B cell (primary cell): ENCODE measurements at regions not wholly inside any gene's neighbourhood (a gene's known extent, or its start where the extent isn't known, plus 50 kb on each side); places are given as distances from the start of the nearest gene placed in this dataset.

ENCODE experiments used
- ATAC-seq: fragments of 200-7000 bp; cut with Tn5 transposase; one replicate; pipeline ENCODE4 v1.10.0; 2021; ENCODE audit warnings: low read depth, mild to moderate bottlenecking, moderate number of reproducible peaks, moderate library complexity
- CTCF ChIA-PET: fragments of 350-600 bp; sonication (Branson Sonifier 250); formaldehyde crosslinking; loops from one replicate; lab custom pipeline; 2021; ENCODE audit warnings: antibody characterized with exemption, inconsistent platforms; lab: Charles Lee
- POLR2A ChIA-PET: fragments of 350-600 bp; sonication (Branson Sonifier 250); formaldehyde crosslinking; loops from one replicate; lab custom pipeline; 2021; ENCODE audit warnings: antibody characterized with exemption; lab: Charles Lee
- DNase-seq: peaks from one replicate; pipeline ENCODE4 v3.0.0; 2013
- H2AFZ ChIP-seq: 2 replicates; pipeline ENCODE4 v1.6.1; 2012; ENCODE audit warnings: mild to moderate bottlenecking, low read depth, low read length; ENCODE audit not compliant: insufficient read depth, poor library complexity, severe bottlenecking
- H3K27ac ChIP-seq, 2 donors: 1 replicate in 1 of 2; 2 replicates in 1 of 2; pipeline ENCODE4 v1.5.1; 2012 to 2013; ENCODE audit warnings: low read length in 2 of 2, mild to moderate bottlenecking in 2 of 2, moderate library complexity in 1 of 2
- H3K27me3 ChIP-seq, 4 experiments: fragments of 200-600 bp in 1 of 4; sonication (generic) in 1 of 4; replicated peaks in 1 of 4; 1 replicate in 2 of 4; 2 replicates in 2 of 4; pipeline versions ENCODE4 v1.6.1 to v1.7.0; 2013 to 2016; ENCODE audit warnings: low read length in 3 of 4, mild to moderate bottlenecking in 2 of 4, mixed read lengths in 1 of 4, moderate library complexity in 1 of 4; ENCODE audit not compliant: insufficient read depth in 4 of 4, control insufficient read depth in 3 of 4; ENCODE audit errors: control extremely low read depth in 1 of 4
- H3K36me3 ChIP-seq, 2 experiments: replicated peaks in 1 of 2; 1 replicate in 1 of 2; 2 replicates in 1 of 2; pipeline versions ENCODE4 v1.6.1 to v1.7.1; 2013; ENCODE audit warnings: low read length in 1 of 2; ENCODE audit not compliant: insufficient read depth in 2 of 2, control insufficient read depth in 1 of 2; ENCODE audit errors: control extremely low read depth in 1 of 2, extremely low read depth in 1 of 2
- H3K4me1 ChIP-seq, 2 donors: fragments of 200-600 bp in 1 of 2; sonication (generic) in 1 of 2; 1 replicate in 1 of 2; 2 replicates in 1 of 2; pipeline versions ENCODE4 v1.5.1 to v1.6.1; 2013 to 2017; ENCODE audit warnings: low read length in 2 of 2; ENCODE audit not compliant: control insufficient read depth in 2 of 2, insufficient read depth in 2 of 2
- H3K4me2 ChIP-seq: replicated peaks from 2 replicates; pipeline ENCODE3; 2012; ENCODE audit warnings: mild to moderate bottlenecking, low read depth, low read length; ENCODE audit not compliant: poor library complexity, severe bottlenecking
- H3K4me3 ChIP-seq, 5 experiments: fragments of 200-600 bp in 1 of 5; sonication (generic) in 1 of 5; 1 replicate in 3 of 5; 2 replicates in 2 of 5; pipeline versions ENCODE4 v1.5.1 to v1.7.0; 2011 to 2016; ENCODE audit warnings: low read length in 4 of 5, mild to moderate bottlenecking in 4 of 5, low read depth in 2 of 5, control low read depth in 1 of 5, moderate library complexity in 1 of 5; ENCODE audit not compliant: insufficient read depth in 1 of 5; ENCODE audit errors: control extremely low read depth in 1 of 5, extremely low read depth in 1 of 5
- H3K79me2 ChIP-seq: fragments of 200-600 bp; sonication (generic); one replicate; pipeline ENCODE4 v1.6.0; 2016; ENCODE audit warnings: low read length; ENCODE audit not compliant: control insufficient read depth, insufficient read depth
- H3K9ac ChIP-seq: fragments of 200-600 bp; sonication (generic); 2 replicates; pipeline ENCODE4 v1.6.1; 2017; ENCODE audit warnings: mild to moderate bottlenecking, low read length, moderate library complexity
- H3K9me3 ChIP-seq, 3 donors: one replicate each; pipeline versions ENCODE4 v1.6.1 to v1.7.1; 2013; ENCODE audit warnings: low read length in 2 of 3; ENCODE audit not compliant: control insufficient read depth in 2 of 3, insufficient read depth in 1 of 3; ENCODE audit errors: control extremely low read depth in 1 of 3
- H4K20me1 ChIP-seq: 2 replicates; pipeline ENCODE4 v1.6.0; 2012; ENCODE audit warnings: mild to moderate bottlenecking, low read length; ENCODE audit not compliant: insufficient read depth, control insufficient read depth, poor library complexity, severe bottlenecking
- H3K27ac Mint-ChIP-seq: one replicate; pipeline ENCODE4 v1.8.0; 2021; ENCODE audit warnings: mixed read lengths
- H3K27me3 Mint-ChIP-seq: one replicate; pipeline ENCODE4 v1.8.0; 2021; ENCODE audit warnings: mixed read lengths
- H3K4me1 Mint-ChIP-seq: one replicate; pipeline ENCODE4 v1.8.0; 2021; ENCODE audit warnings: mixed read lengths
- H3K4me3 Mint-ChIP-seq: one replicate; pipeline ENCODE4 v1.8.0; 2021; ENCODE audit warnings: mixed read lengths
- H3K9me3 Mint-ChIP-seq: one replicate; pipeline ENCODE4 v1.8.0; 2022; ENCODE audit warnings: mixed read lengths; ENCODE audit not compliant: insufficient read depth
- CTCF ChIP-seq: fragments of 200-600 bp; IDR thresholded peaks from one replicate; pipeline ENCODE4 v1.8.0; 2022; ENCODE audit warnings: antibody characterized with exemption, mild to moderate bottlenecking
- EZH2 ChIP-seq: IDR thresholded peaks from 2 replicates; pipeline ENCODE4 v1.6.1; 2012; ENCODE audit warnings: borderline replicate concordance, low read depth, mild to moderate bottlenecking, moderate library complexity, low read length; ENCODE audit not compliant: insufficient read depth, poor library complexity, severe bottlenecking
- intact Hi-C: fragments of 100-400 bp; cut with micrococcal nuclease; formaldehyde crosslinking; loops from one replicate; pipeline ENCODE4 v1.10.0; 2022

- no peak overlapping the region for H2AFZ ChIP-seq
- peaks cover 2 to 4% (median 3%) of the 10 kb centered on the region in 3 donors for H3K9me3 ChIP-seq
- POLR2A ChIA-PET: no interaction called here
- H3K4me1 ChIP-seq: no peaks in the 10 kb centered on the region
- H3K4me3 ChIP-seq: no peak overlapping the region
- no peaks in the 10 kb centered on the region for H3K27me3 ChIP-seq
- Mint-ChIP-seq H3K4me1 (no peaks in the 10 kb centered on the region), H3K27ac (no peak overlapping the region), H3K4me3 (no peak overlapping the region), H3K9me3 (peaks cover 12% of the 10 kb centered on the region), H3K27me3 (no peaks in the 10 kb centered on the region)
- CTCF ChIA-PET: no interaction called here
- H4K20me1 ChIP-seq: no peaks in the 10 kb centered on the region
- H3K36me3 ChIP-seq: no peaks in the 10 kb centered on the region
- DNase-seq: no peak
- no peak overlapping the region for H3K9ac ChIP-seq
- H3K4me2 ChIP-seq: no peak overlapping the region
- no peaks in the 10 kb centered on the region for H3K79me2 ChIP-seq
- H3K27ac ChIP-seq: no peak overlapping the region
- TF ChIP-seq CTCF (no peak), EZH2 (no peak)
- no peak for ATAC-seq
- intact Hi-C loops: no loop called here
These were observed 55.9 kb upstream of the IL15 start for GRCh38 chr4:141580523-141580922.
